ENCODE measurements at regions not wholly inside any gene's neighbourhood (a gene's known extent, or its start where the extent isn't known, plus 50 kb on each side); places are given as distances from the start of the nearest gene placed in this dataset.

DNA sequence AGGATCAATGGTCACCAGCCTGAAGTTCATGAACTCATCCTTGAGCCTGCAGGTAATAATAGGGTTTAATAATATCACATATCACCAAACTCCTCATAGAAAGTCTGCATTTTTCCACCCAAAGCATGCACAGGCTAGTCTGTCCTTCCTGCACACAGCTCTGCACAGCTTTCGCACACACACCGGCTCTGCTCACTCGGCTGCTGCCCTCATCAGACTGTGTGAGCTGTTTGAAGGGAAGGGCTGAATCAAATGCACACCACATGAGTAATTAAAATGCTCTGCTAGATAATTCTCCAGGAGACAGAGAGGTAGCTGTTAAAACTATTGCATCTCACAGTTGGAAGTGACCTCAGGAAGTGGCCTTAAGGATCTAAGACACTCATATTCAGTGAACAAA is 108.4 kb upstream of the YPEL5 start:
- Histone ChIP-seq H3K79me2 (ENCODE audit: control insufficient read depth, low read length) (no peaks in the 10 kb centered on the region), H4K20me1 (ENCODE audit: control insufficient read depth, insufficient read depth, low read depth, low read length) (no peaks in the 10 kb centered on the region), H3K9me3 (ENCODE audit: control insufficient read depth, insufficient read depth, low read length) (no peaks in the 10 kb centered on the region), H3K9me2 (replicated peaks; ENCODE audit: control insufficient read depth, low read length) (no peaks in the 10 kb centered on the region), H3K36me3 (ENCODE audit: control insufficient read depth, low read length) (no peaks in the 10 kb centered on the region), H3K4me3 (ENCODE audit: low read length) (no peak overlapping the region), H3K27ac (ENCODE audit: low read depth, low read length) (no peak overlapping the region), H3K4me1 (ENCODE audit: control insufficient read depth, low read length) (no peaks in the 10 kb centered on the region), H3K27me3 (ENCODE audit: control insufficient read depth, low read length) (peaks cover 10% of the 10 kb centered on the region), H3K4me2 (ENCODE audit: low read length) (no peak overlapping the region), H3F3A (ENCODE audit: control insufficient read depth, insufficient read depth) (no peaks in the 10 kb centered on the region)
- TF ChIP-seq EZH2phosphoT487 (IDR thresholded peaks at IDR 0.05; ENCODE audit: borderline replicate concordance, low read length) (no peak), CTCF (IDR thresholded peaks at IDR 0.05; ENCODE audit: low read depth, low read length, poor library complexity, severe bottlenecking) (no peak)

- Histone ChIP-seq H3K79me2 (ENCODE audit: control insufficient read depth, low read length) (no peaks in the 10 kb centered on the region), H3K27me3 (ENCODE audit: control insufficient read depth, low read length) (peaks cover 13% of the 10 kb centered on the region), H3K27ac (ENCODE audit: low read depth, low read length) (no peak overlapping the region), H4K20me1 (ENCODE audit: control insufficient read depth, insufficient read depth, low read depth, low read length) (no peaks in the 10 kb centered on the region), H3K9me2 (replicated peaks; ENCODE audit: control insufficient read depth, low read length) (no peaks in the 10 kb centered on the region), H3K36me3 (ENCODE audit: control insufficient read depth, low read length) (no peaks in the 10 kb centered on the region), H3K4me3 (ENCODE audit: low read length) (no peak overlapping the region), H3F3A (ENCODE audit: control insufficient read depth, insufficient read depth) (no peaks in the 10 kb centered on the region), H3K4me2 (ENCODE audit: low read length) (no peak overlapping the region), H3K4me1 (ENCODE audit: control insufficient read depth, low read length) (no peaks in the 10 kb centered on the region), H3K9me3 (ENCODE audit: control insufficient read depth, insufficient read depth, low read length) (no peaks in the 10 kb centered on the region)
- TF ChIP-seq CTCF (IDR thresholded peaks at IDR 0.05; ENCODE audit: low read depth, low read length, poor library complexity, severe bottlenecking) (no peak), EZH2phosphoT487 (IDR thresholded peaks at IDR 0.05; ENCODE audit: borderline replicate concordance, low read length) (no peak)
Measured at GRCh38 chr2:30039101-30039500, 107.7 kb upstream of the YPEL5 start.

GRCh38 chr2:30040147-30040546 is 106.7 kb upstream of the YPEL5 start:
- H3F3A ChIP-seq (ENCODE audit: control insufficient read depth, insufficient read depth) = no peaks in the 10 kb centered on the region
- no peak overlapping the region for H3K4me2 ChIP-seq (ENCODE audit: low read length)
- TF ChIP-seq CTCF (IDR thresholded peaks at IDR 0.05; ENCODE audit: low read depth, low read length, poor library complexity, severe bottlenecking) (no peak), EZH2phosphoT487 (IDR thresholded peaks at IDR 0.05; ENCODE audit: borderline replicate concordance, low read length) (no peak)
- H3K4me1 ChIP-seq (ENCODE audit: control insufficient read depth, low read length) = no peaks in the 10 kb centered on the region
- H3K27me3 ChIP-seq (ENCODE audit: control insufficient read depth, low read length) = peaks cover 20% of the 10 kb centered on the region
- H3K9me2 ChIP-seq (replicated peaks; ENCODE audit: control insufficient read depth, low read length) = no peaks in the 10 kb centered on the region
- no peak overlapping the region for H3K27ac ChIP-seq (ENCODE audit: low read depth, low read length)
- H3K79me2 ChIP-seq (ENCODE audit: control insufficient read depth, low read length) = no peaks in the 10 kb centered on the region
- no peaks in the 10 kb centered on the region for H3K9me3 ChIP-seq (ENCODE audit: control insufficient read depth, insufficient read depth, low read length)
- H3K4me3 ChIP-seq (ENCODE audit: low read length) = no peak overlapping the region
- H3K36me3 ChIP-seq (ENCODE audit: control insufficient read depth, low read length) = no peaks in the 10 kb centered on the region
- H4K20me1 ChIP-seq (ENCODE audit: control insufficient read depth, insufficient read depth, low read depth, low read length) = no peaks in the 10 kb centered on the region

- no peaks in the 10 kb centered on the region for H3F3A ChIP-seq (ENCODE audit: control insufficient read depth, insufficient read depth)
- no peak overlapping the region for H3K4me3 ChIP-seq (ENCODE audit: low read length)
- no peak overlapping the region for H3K27ac ChIP-seq (ENCODE audit: low read depth, low read length)
Measured at GRCh38 chr2:30041884-30042283, 104.9 kb upstream of the YPEL5 start.

More at GRCh38 chr2:30041884-30042283, 104.9 kb upstream of the YPEL5 start:
- Histone ChIP-seq H3K9me3 (ENCODE audit: control insufficient read depth, insufficient read depth, low read length) (no peaks in the 10 kb centered on the region), H3K4me1 (ENCODE audit: control insufficient read depth, low read length) (no peaks in the 10 kb centered on the region), H3K27me3 (ENCODE audit: control insufficient read depth, low read length) (peaks cover 20% of the 10 kb centered on the region), H3K36me3 (ENCODE audit: control insufficient read depth, low read length) (no peaks in the 10 kb centered on the region), H4K20me1 (ENCODE audit: control insufficient read depth, insufficient read depth, low read depth, low read length) (no peaks in the 10 kb centered on the region), H3K4me2 (ENCODE audit: low read length) (no peak overlapping the region), H3K79me2 (ENCODE audit: control insufficient read depth, low read length) (no peaks in the 10 kb centered on the region), H3K9me2 (replicated peaks; ENCODE audit: control insufficient read depth, low read length) (no peaks in the 10 kb centered on the region)
- TF ChIP-seq CTCF (IDR thresholded peaks at IDR 0.05; ENCODE audit: low read depth, low read length, poor library complexity, severe bottlenecking) (no peak), EZH2phosphoT487 (IDR thresholded peaks at IDR 0.05; ENCODE audit: borderline replicate concordance, low read length) (no peak)

All from DOHH2 (cell line).